ENCODE measurements at regions not wholly inside any gene's neighbourhood (a gene's known extent, or its start where the extent isn't known, plus 50 kb on each side); places are given as distances from the start of the nearest gene placed in this dataset.

- TF ChIP-seq, protein P1, sequence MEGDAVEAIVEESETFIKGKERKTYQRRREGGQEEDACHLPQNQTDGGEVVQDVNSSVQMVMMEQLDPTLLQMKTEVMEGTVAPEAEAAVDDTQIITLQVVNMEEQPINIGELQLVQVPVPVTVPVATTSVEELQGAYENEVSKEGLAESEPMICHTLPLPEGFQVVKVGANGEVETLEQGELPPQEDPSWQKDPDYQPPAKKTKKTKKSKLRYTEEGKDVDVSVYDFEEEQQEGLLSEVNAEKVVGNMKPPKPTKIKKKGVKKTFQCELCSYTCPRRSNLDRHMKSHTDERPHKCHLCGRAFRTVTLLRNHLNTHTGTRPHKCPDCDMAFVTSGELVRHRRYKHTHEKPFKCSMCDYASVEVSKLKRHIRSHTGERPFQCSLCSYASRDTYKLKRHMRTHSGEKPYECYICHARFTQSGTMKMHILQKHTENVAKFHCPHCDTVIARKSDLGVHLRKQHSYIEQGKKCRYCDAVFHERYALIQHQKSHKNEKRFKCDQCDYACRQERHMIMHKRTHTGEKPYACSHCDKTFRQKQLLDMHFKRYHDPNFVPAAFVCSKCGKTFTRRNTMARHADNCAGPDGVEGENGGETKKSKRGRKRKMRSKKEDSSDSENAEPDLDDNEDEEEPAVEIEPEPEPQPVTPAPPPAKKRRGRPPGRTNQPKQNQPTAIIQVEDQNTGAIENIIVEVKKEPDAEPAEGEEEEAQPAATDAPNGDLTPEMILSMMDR (IDR thresholded peaks at IDR 0.05), result no peak
- no peak for TF ChIP-seq EZH2 (IDR thresholded peaks at IDR 0.05; ENCODE audit: borderline replicate concordance, insufficient read depth, low read depth, low read length, poor library complexity, severe bottlenecking)
These were observed 174.5 kb upstream of the BCHE start for GRCh38 chr3:166011771-166012170.
